GM23248 (cell line): ENCODE measurements at regions not wholly inside any gene's neighbourhood (a gene's known extent, or its start where the extent isn't known, plus 50 kb on each side); places are given as distances from the start of the nearest gene placed in this dataset.

Source experiments
- EZH2 ChIP-seq: fragments of 200-600 bp; sonication (generic); IDR thresholded peaks from 2 replicates; pipeline ENCODE4 v1.6.1; 2018; ENCODE audit warnings: antibody characterized with exemption, mild to moderate bottlenecking; ENCODE audit not compliant: insufficient read depth, poor library complexity, severe bottlenecking
- EZH2phosphoT487 ChIP-seq: fragments of 200-600 bp; sonication (generic); IDR thresholded peaks from 2 replicates; pipeline ENCODE4 v1.6.1; 2018; ENCODE audit warnings: antibody characterized with exemption, moderate library complexity, mild to moderate bottlenecking, low read depth; ENCODE audit not compliant: insufficient read depth

DNA sequence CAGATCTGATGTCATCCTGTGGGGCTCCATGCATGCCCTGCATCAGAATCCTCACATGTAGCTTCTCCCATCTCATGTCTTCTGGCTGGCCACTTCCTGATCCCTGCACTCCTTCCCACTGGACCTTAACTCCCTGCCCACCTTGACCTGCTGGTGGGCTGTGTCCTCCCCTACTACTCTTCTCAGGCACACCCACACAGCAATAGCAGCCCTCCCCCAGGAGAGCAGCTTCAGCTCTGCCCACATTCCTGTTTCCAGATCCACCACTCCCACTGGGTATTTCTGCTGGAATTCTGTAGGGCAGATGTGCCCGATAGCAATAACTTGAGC is 137.0 kb upstream of the HS6ST1 start:
- TF ChIP-seq EZH2phosphoT487 (no peak), EZH2 (no peak)
